ENCODE measurements at regions not wholly inside any gene's neighbourhood (a gene's known extent, or its start where the extent isn't known, plus 50 kb on each side); places are given as distances from the start of the nearest gene placed in this dataset.

GRCh38 chr3:127404221-127405009, 116.6 kb upstream of the PRR20G start:
- no peak overlapping the region for H3K4me2 ChIP-seq (ENCODE audit: low read length)
- H3K9me3 ChIP-seq (ENCODE audit: insufficient read depth, low read length) = no peaks in the 10 kb centered on the region
- no peaks in the 10 kb centered on the region for H4K20me1 ChIP-seq (ENCODE audit: insufficient read depth, low read length)
- H3K9ac ChIP-seq (ENCODE audit: low read length) = no peak overlapping the region
- H3K27me3 ChIP-seq (ENCODE audit: low read depth, low read length) = peaks cover 7% of the 10 kb centered on the region; the same call in 1 of the 2 replicates
- no peaks in the 10 kb centered on the region for H3K79me2 ChIP-seq (ENCODE audit: low read length)
- H3K36me3 ChIP-seq (replicated peaks; ENCODE audit: low read depth, low read length) = no peaks in the 10 kb centered on the region
- no peak overlapping the region for H2AFZ ChIP-seq (ENCODE audit: low read depth, low read length)
- TF ChIP-seq CTCF (IDR thresholded peaks at IDR 0.05; ENCODE audit: low read depth, low read length) (no peak), EZH2phosphoT487 (IDR thresholded peaks at IDR 0.05; ENCODE audit: low read depth) (no peak)
- no peak overlapping the region for H3K27ac ChIP-seq (ENCODE audit: low read length)
- H3K4me3 ChIP-seq (ENCODE audit: low read length) = no peak overlapping the region
- H3K4me1 ChIP-seq (ENCODE audit: low read length) = no peaks in the 10 kb centered on the region

GRCh38 chr3:127403795-127404194, 115.9 kb upstream of the PRR20G start:
- Histone ChIP-seq H3K4me3 (ENCODE audit: low read length) (no peak overlapping the region), H3K79me2 (ENCODE audit: low read length) (no peaks in the 10 kb centered on the region), H3K27ac (ENCODE audit: low read length) (no peak overlapping the region), H4K20me1 (ENCODE audit: insufficient read depth, low read length) (no peaks in the 10 kb centered on the region), H3K4me2 (ENCODE audit: low read length) (no peak overlapping the region), H3K9ac (ENCODE audit: low read length) (no peak overlapping the region), H3K36me3 (replicated peaks; ENCODE audit: low read depth, low read length) (no peaks in the 10 kb centered on the region), H3K9me3 (ENCODE audit: insufficient read depth, low read length) (no peaks in the 10 kb centered on the region), H3K27me3 (ENCODE audit: low read depth, low read length) (peaks cover 12% of the 10 kb centered on the region; the same call in 1 of the 2 replicates), H2AFZ (ENCODE audit: low read depth, low read length) (no peak overlapping the region), H3K4me1 (ENCODE audit: low read length) (no peaks in the 10 kb centered on the region)
- TF ChIP-seq CTCF (IDR thresholded peaks at IDR 0.05; ENCODE audit: low read depth, low read length) = no peak
- no peak for TF ChIP-seq EZH2phosphoT487 (IDR thresholded peaks at IDR 0.05; ENCODE audit: low read depth)

- Histone ChIP-seq H3K9me3 (ENCODE audit: insufficient read depth, low read length) (no peaks in the 10 kb centered on the region), H3K4me2 (ENCODE audit: low read length) (no peak overlapping the region), H3K36me3 (replicated peaks; ENCODE audit: low read depth, low read length) (no peaks in the 10 kb centered on the region), H3K9ac (ENCODE audit: low read length) (no peak overlapping the region), H3K4me3 (ENCODE audit: low read length) (no peak overlapping the region), H3K27me3 (ENCODE audit: low read depth, low read length) (peaks cover 21% of the 10 kb centered on the region), H3K79me2 (ENCODE audit: low read length) (no peaks in the 10 kb centered on the region), H3K27ac (ENCODE audit: low read length) (no peak overlapping the region), H2AFZ (ENCODE audit: low read depth, low read length) (no peak overlapping the region), H4K20me1 (ENCODE audit: insufficient read depth, low read length) (no peaks in the 10 kb centered on the region), H3K4me1 (ENCODE audit: low read length) (no peaks in the 10 kb centered on the region)
- TF ChIP-seq CTCF (IDR thresholded peaks at IDR 0.05; ENCODE audit: low read depth, low read length) = no peak
- TF ChIP-seq EZH2phosphoT487 (IDR thresholded peaks at IDR 0.05; ENCODE audit: low read depth) = no peak
Observed at GRCh38 chr3:127399154-127399553, 111.3 kb upstream of the PRR20G start.

GRCh38 chr3:127396473-127396872, 108.6 kb upstream of the PRR20G start:
- H4K20me1 ChIP-seq (ENCODE audit: insufficient read depth, low read length) = no peaks in the 10 kb centered on the region
- H3K9ac ChIP-seq (ENCODE audit: low read length) = no peak overlapping the region
- H2AFZ ChIP-seq (ENCODE audit: low read depth, low read length) = no peak overlapping the region
- peaks cover 32% of the 10 kb centered on the region for H3K27me3 ChIP-seq (ENCODE audit: low read depth, low read length)
- H3K36me3 ChIP-seq (replicated peaks; ENCODE audit: low read depth, low read length) = no peaks in the 10 kb centered on the region
- no peaks in the 10 kb centered on the region for H3K79me2 ChIP-seq (ENCODE audit: low read length)
- no peak overlapping the region for H3K4me2 ChIP-seq (ENCODE audit: low read length)
- no peak overlapping the region for H3K27ac ChIP-seq (ENCODE audit: low read length)
- no peak overlapping the region for H3K4me3 ChIP-seq (ENCODE audit: low read length)
- TF ChIP-seq EZH2phosphoT487 (IDR thresholded peaks at IDR 0.05; ENCODE audit: low read depth) (no peak), CTCF (IDR thresholded peaks at IDR 0.05; ENCODE audit: low read depth, low read length) (no peak)
- no peaks in the 10 kb centered on the region for H3K9me3 ChIP-seq (ENCODE audit: insufficient read depth, low read length)
- H3K4me1 ChIP-seq (ENCODE audit: low read length) = no peaks in the 10 kb centered on the region
